Esophagus mucosa (tissue), 1 donor: ENCODE measurements at regions not wholly inside any gene's neighbourhood (a gene's known extent, or its start where the extent isn't known, plus 50 kb on each side); places are given as distances from the start of the nearest gene placed in this dataset.
"Not testable (repeated sequence)": the region's sequence is repeated elsewhere in the genome, so short reads cannot be mapped to it uniquely, and the experiment has no call there.

Source experiments
- ATAC-seq: fragments of 200-7000 bp; cut with Tn5 transposase; one replicate; pipeline ENCODE4 v1.9.1; 2020
- donor health status: DM: yes; HTN: yes; CAD: no.

DNA sequence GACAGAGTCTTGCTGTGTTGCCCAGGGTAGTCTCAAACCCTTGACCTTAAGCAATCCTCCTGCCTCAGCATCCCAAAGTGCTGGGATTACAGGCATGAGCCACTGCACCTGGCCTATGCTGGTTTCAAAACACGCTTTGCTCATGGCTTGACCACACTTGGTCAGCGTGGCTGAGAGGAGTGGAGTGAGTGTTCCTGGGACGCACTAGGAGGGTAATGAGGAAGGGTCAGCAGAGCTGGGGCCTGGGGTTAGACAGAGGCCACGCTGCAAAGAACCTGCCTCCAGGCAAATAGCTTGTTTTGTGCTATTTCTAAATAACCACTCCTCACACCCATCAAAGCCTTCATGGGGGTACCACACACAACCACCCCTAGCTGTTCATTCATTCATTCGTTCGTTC, 77.9 kb upstream of the TOX2 start:
- ATAC-seq = no peak

DNA sequence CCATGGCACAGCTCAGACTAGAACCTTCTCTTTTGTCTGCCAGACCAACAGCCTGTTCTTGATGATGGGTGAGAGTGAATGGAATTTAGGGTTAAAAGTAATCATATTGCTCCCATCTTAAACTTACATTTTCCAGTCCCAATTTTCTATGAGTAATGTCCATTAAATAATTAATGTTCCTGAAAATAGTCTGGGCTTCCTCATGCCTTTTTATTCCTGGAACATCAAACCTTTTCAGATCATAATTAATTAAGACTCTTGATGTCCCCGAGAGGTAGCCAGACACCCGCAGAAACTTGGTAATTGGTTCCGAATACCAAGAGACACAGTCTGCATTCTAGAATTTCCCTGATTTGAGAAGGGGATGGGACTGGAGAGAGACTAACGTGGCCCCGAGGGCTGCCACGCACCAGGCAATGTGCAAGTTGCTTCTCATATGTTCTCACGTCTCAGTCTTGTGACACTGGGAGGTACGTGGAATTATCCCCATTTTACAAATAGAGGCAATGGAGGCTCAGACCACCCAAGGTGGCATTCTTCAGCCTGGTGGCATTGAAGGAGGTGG, 78.6 kb upstream of the TOX2 start:
- ATAC-seq = no peak

DNA sequence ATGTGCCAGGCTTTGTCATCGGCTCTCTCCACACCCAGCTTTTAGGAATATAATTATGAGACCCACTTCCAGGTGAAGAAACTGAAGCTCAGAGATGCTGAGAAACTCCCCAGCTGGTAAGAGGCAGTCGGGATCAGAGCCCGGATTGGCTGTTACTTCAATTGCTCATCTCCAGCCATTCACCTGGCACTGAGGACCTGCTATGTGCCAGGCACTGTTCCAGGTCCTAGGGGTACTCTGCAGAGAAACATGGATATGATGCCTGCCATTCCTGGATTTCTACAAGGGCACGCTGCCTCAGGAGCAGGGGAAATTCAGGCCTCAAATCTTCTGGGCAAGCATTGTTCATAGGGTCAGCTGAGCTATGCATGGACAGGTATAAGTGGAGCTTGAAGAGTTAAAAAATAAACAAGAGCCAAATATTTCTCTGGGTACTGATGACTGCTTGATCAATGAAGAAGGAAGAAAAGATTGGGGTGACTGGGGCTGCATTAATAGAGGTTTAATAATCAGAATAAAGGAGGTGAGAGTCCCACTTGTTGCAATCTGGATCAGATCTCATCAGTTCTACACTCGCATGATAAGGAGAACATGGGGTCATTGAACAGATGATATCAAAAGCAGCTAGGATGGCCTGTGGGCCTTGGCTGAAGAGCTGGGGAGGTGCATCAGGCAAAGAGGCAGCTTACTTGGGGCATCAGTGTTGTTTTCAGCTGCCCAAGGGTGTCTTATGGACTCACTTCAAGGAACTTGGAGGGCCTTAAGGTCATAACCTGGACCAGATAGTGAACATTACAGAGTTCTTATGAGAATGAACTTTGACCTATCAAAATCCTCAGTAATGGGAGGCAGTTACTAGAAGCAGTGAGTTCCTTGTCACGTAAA, 80.9 kb upstream of the TOX2 start:
- ATAC-seq = no peak

DNA sequence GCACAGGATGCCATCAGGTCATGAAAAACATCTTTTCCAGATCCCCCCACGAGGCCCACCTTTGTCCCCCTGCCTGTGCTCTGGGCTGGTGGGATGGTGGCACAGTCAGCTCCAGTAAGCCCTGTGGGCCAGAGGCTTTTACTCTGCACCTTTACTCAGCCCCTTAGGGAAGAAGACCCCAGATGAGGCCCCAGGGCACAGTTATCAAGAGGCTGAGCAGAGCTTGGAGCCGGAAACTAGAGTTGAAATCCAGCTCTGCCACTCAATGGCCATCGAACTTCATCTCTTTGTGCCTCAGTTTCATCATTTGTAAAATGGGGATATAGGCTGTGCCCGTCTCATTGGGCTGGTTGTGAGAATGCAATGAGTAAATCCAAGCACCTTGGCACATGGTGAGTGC, 81.7 kb upstream of the TOX2 start:
- ATAC-seq = no peak

DNA sequence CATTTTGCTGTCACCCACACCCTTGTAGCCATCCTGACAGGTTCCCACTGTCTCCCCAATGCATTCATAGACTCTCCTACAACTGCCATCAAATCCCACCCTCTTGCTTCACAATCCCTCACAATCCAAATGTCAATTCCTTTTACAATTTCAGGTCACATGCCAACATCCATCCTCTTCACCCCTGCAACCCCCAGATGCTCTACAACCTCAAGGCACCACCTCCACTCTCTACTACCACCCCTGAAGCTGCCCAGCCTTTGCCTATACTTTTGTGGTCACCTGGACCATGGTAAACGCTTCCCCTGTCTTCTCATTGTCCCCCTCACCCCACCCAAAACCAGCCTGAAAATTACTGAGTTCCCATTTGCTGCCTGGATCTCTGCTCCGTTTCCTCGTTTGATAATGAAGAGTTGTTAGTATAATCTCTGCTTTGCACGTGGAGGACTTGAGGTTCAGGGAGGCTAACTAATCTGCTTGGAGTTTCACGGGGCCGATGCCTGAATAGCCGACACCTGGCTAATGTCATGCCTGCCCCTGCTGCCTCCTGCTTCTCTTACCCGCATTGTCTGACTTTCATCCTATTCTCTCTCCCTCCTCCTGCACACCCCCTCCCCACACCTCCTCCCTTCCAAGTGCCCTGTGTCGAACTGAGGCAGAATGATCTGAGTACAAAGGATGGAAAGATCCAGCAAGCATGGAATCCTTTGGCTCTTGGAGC, 82.4 kb upstream of the TOX2 start:
- no peak for ATAC-seq

DNA sequence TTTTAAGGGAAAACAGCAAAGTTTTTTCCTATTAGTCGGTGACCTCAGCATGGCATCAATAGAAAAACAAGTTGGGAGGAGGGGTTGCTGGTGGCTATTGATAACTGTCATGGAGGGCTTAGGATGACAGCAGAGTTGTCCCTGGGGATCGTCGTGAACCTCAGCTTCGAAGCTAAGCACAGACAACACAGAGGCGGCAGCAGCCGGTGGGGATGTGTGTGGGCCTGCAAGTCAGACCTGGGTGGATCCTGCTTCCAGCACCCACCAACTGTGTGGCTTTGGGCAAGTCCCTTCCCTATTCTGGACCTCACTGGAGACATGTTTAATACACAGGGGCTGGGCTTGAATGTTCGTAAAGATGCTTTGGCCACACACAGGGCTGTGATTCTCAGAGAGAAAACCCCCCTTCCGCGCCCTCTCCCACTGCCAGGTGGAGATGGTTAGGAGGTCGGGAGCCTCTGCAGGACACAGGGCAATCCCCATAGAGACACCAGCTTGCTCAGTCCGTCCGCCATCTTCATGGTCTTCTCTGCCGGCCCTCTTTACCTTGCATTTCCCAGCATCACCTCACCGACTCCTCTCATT, 83.1 kb upstream of the TOX2 start:
- ATAC-seq = no peak

DNA sequence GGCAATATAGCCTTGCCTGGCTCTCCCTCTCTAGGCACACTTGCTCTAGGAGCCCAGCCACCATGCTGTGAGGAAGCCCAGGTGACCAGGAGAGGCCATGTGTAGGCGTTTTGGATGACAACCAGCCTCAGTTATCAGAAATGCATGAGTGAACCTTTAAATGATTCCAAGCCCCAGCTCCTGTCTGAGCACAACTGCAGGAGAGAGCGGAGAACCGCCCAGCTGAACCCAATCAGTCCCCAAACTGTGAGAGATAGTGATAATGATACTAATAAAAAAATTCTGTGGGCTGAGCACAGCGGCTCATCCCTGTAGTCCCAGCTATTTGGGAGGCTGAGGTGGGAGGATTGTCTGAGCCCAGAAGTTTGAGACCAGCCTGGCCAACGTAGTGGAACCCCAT, 83.8 kb upstream of the TOX2 start:
- ATAC-seq = no peak

DNA sequence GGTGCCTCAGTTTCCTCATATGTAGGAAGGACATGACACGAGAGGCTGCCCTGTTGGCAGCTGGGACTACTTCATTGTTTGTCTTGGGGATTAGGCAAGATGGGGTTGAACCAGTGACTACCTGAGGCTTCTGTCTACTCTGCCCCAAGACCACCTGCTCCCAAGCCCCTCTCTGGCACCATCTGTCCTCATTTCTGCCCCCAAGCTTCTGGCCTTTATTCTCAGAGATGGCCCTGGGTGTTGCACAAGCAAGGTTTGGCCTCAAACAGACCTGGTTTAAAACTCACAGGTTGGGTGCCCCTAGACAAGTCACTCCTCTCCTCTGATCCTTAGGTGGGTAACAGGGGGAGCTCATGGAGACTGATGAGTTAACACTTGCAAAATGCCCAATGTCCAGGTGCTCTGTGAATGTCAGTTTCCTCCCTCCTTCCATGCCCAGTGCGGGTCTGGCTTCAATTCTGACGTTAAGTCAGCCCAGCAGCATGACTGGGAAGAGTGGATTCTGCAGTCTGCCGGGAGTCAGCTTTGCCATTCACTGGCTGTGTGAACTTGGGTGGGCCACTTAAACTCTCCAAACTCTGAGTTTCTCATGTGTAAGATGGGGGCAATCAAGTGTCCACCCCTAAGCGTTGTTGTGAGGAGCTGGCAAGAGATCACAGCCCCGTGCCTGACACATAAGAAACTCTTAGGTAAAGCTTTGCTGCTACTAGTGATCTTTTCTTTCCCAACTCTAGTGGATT, 84.5 kb upstream of the TOX2 start:
- no peak for ATAC-seq

DNA sequence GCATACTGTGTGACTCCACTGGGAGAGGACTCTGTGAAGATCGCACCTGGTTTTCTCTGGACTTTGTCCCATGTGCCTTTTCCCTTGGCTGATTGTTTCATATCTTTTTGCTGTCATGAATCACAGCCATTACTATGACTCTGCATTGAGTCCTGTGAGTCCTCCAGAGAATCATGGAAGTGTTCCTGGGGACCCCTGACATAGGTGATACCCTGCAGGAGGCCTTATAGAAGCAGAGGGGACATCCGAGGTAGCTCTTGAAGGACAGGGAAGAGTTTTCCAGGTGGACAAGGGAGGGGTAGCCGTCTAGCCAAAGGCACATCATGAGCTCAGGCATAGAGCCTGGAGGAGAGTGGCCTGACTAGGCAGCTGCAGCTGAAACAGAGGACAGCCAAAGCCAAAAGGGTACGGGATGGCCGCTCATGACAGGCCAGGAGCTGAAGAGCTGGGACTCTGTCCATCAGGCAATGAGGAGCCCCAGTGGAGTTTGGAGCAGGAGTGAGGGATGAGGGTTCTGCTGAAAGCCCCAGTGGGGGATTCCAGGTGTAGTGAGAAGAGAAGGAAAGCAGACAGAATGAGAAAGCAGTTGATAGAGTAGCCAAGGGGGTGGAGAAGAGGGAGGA, 86.6 kb upstream of the TOX2 start:
- ATAC-seq = no peak

DNA sequence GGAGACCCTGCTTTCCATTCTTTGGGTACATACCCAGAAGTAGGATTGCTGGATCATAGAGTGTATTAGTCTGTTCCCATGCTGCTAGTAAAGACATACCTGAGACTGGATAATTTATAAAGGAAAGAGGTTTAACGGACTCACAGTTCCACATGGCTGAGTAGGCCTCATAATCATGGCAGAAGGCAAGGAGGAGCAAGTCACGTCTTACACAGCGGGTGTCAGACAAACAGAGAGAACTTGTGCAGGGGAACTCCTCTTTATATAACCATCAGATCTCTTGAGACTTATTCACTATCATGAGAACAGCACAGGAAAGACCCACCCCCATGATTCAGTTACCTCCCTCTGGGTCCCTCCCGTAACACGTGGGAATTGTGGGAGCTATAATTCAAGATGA, 87.7 kb upstream of the TOX2 start:
- ATAC-seq = not testable (repeated sequence)

DNA sequence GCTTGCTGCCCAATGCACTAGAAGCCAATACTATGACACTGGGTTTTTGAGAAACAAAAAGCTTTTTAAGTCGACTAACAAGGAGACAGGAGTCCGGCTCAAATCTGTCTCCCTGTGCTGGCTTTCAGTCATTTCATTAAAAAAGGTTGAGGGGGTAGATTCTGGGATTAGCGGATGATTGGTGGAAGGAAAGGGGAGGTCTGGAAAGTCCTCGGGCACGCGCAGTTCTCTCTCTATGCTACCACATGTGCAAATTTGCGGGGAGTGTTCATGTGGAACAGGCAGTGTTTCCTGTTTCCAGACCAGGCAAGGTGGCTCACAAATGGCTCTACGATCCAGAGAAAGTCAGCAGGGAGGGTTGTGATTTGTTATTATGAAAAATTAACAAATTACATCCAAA, 89.1 kb upstream of the TOX2 start:
- ATAC-seq = no peak

DNA sequence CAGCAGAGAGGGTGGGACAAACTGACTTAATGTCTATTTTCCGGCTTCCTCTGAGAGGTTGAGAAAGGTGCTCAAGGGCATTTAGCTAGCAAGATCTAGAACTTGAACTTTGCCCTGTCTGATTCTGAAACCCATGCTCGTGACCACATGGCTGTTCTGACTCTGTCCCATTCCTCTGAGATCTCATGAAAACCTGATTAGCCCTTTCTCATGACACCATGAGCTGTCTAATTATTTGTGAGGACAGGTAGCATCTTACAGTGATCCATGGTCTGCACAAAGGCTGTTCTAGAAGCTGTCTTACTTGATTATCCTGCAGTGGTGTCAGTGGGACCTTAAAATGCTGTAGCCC, 89.6 kb upstream of the TOX2 start:
- ATAC-seq = no peak

DNA sequence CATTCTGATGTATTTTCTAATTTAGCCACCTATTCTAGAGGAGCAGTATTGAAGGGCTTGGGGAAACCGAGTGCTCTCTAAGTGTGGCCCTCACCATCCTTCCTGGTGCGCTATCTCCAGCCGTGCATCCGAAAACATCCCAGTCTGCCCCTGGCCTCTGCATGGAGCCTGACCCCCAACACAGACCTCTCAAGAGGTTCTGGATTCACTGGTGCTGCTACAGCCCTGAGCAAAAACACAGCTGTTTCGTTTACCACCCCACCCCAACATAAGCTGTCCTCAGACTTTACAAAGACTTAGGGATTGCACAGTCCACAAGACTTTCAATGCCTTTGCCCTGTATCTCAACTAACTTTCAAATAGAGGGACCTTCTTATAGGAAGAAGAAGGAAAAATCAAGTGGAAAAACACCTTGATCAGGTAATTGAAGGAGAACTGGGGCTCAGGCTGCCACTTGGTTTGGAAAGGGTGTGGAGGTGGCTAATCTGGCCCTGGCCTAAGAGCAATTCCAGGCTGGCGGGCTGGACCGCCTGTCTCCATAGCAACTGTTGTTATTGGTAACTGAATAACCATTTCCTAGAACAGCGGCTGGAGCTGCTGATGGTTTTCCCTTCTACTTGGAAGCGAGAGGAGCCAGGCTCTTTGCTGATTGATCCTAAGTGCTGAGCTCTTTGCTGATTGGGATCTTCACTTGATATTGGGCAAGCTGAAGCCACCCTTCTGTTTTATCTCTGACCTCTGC, 90.2 kb upstream of the TOX2 start:
- no peak for ATAC-seq

DNA sequence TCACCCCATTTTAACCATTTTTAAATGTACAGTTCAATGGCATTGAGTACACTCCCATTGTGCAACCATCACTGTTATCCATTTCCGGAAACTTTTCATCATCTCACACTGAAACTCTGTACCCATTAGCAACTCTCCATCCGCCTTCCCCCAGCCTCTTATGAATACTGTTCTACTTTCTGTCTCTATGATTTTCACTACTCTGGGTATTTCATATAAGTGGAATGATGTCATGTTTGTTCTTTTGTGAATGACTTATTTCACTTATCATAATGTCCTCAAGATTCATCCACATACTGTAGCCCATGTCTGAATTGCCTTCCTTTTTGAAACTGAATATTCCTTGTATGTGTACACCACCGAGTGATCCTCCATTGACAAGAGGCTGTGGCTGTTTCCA, 92.9 kb upstream of the TOX2 start:
- no peak for ATAC-seq

DNA sequence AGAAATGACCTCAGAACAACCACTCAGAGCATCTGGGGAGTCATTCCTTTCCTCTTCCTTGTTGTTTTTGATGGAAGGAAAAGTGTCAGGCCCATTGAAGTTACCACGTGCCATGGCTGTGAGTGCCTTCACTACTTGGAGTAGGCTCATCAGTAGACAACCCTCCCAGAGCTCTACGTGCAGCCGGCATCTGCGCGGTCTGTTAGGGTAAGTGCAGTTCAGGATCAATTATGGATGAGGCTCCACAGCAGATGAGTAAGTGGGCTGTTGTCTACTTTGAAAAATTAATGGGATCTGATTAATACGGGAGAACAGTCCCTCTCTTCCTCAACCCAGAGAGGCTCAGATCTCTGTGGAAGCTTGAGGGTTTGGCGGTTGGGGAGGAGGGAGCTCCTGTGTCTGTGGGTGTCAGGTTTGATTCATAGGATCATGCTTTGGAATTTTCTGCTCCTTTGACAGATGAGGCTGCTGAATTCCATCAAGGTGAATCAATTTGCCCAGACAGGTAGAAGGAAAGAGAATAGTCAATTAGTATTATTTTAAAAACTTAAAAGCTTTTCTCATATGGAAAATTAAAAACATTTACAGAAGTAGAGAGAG, 93.8 kb upstream of the TOX2 start:
- ATAC-seq = no peak

DNA sequence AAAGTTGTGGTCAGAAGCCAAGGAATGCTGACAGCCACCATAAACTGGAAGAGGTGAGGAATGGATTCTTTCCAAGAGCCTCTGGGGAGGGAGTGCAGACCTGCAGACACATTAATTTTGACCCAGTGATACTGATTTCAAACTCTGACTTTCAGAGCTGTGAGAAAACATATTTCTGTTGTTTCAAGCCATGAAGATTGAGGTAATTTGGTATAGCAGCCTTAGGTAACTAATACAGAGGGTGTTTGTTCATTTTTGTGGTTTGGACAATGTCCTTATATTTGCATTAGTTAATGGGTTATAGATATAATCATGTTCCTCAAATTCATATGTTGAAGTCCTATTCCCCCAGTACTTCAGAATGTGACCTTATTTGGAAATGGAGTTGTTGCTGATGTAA, 85.4 kb upstream of the GTSF1L start:
- ATAC-seq = no peak

DNA sequence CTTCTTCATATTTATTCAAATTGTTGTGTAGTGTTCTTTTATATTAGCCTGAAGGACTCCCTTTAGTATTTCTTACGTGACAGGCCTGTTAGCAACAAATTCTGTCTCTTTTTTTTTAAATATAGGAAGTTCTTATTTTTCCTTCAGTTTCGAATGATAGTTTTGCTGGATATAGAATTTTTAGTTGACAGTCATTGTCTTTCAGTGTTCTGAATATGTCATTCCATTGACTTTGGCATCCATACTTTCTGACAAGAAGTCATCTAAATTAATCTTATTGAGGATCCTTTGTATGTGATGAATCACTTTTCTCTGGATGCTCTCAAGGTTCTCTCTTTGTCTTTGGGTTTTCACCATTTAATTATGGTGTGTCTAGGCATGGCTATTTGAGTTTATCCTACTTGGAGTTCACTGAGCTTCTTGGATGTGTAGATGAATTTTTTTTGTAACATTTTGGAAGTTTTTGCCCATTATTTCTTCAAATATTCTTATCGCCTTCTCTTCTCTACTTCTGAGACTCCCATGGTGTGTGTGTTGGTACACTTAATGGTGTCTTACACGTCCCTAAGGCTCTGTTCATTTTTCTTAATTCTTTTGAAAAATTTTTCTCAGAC, 82.5 kb upstream of the GTSF1L start:
- no peak for ATAC-seq

DNA sequence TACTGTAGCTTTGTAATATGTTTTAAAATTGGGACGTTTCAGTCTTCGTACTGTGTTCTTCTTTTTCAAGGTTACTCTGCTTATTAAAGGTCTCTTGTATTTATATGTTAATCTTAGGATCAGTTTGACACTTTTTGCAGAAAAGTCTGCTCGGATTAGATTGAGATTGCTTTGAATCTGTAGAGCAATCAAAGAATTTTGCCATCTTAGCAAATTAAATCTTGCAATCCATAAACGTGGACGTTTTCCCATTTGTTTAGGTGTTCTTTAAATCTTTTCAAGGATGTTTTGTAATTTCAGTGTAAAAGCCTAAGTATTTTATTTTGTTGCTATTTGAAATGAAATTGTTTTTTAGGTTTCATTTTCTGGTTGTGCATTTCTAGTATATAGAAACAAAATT, 78.0 kb upstream of the GTSF1L start:
- ATAC-seq = no peak

DNA sequence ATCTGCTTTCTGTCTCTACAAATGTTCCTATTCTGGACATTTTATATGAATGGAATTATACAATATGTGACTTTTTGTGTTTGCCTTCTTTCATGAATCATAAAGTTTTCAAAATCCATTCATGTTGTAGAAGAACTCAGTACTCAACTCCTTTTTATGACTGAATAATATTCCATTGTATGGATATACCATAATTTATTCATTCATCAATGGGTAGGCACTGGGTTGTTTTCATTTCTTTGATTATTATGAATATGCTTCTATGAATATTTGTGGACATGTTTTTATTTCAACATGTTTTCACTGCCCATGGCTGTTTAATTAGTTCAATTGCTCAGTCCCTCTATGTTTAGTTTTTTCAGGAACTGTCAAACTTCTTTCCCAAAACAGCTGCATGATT, 76.5 kb upstream of the GTSF1L start:
- ATAC-seq = no peak

DNA sequence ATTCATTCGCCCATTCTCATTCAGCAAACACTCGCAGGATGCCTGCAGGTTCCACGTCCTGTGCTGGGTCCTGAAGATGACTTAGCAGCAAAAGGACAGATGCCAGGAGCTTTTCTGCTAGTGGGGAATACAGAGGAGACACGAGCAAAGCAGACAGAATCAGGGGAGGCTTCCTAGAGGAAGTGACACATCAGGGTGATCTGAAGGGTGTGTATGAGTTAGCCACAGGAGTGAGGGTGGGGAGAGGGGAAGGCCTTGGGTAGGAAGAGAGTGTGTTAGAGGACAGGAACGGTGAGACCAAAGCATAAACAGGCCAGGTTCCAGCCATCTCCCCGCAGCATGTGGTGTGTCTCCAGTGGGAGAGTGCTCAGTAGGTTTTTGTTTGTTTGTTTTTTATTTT, 73.4 kb upstream of the GTSF1L start:
- ATAC-seq = no peak

DNA sequence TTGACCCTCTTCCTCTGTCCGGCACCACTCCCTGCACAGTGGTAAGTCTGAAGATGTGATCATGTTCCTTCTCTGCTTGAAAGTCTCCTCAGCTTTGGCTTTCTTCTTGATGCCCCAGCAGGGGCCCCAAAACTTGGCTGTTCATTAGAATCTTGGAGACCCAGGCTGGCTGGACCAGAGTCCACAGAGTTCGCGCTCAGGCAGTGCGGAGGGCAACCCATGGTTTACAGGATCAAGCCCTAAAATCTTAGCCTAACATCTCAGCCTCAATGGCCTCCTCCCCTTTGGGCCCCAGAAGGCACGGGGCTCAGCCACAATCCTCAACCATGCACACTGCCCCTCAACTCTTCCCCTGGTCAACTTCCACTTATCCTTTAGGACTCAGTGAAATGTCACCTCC, 72.9 kb upstream of the GTSF1L start:
- ATAC-seq = no peak
